ENCODE measurements at regions not wholly inside any gene's neighbourhood (a gene's known extent, or its start where the extent isn't known, plus 50 kb on each side); places are given as distances from the start of the nearest gene placed in this dataset. TPM values are rescaled to one million over a fixed set of nuclear protein-coding genes. Genes with fewer than 3 reads are reported as not detected.

GRCh38 chr1:24980836-24981630, 51.0 kb upstream of the RUNX3 start:
- Histone ChIP-seq H3K4me1 (ENCODE audit: insufficient read depth, low read length) (no peaks in the 10 kb centered on the region), H3K36me3 (replicated peaks in 1 of 2; ENCODE audit: control insufficient read depth in 1 of 2, insufficient read depth in 2 of 2, low read length in 2 of 2) (no peaks in the 10 kb centered on the region), H4K20me1 (ENCODE audit: insufficient read depth, low read length) (no peaks in the 10 kb centered on the region), H3K9me3 (ENCODE audit: low read length) (peaks cover 8% of the 10 kb centered on the region; the same call in 1 of the 2 replicates), H3K27me3 (ENCODE audit: control insufficient read depth in 1 of 2, insufficient read depth in 2 of 2, low read length in 2 of 2) (peaks cover 1 to 26% of the 10 kb centered on the region in 2 experiments; a peak in 3 of 5 replicates), H3K79me2 (ENCODE audit: insufficient read depth, low read length) (no peaks in the 10 kb centered on the region), H3K4me2 (ENCODE audit: low read depth, low read length) (no peak overlapping the region), H2AFZ (ENCODE audit: low read length) (no peak overlapping the region), H3K4me3 (replicated peaks in 1 of 3; ENCODE audit: insufficient read depth in 1 of 3, low read depth in 2 of 3, low read length in 3 of 3) (no peak overlapping the region), H3K9ac (ENCODE audit: insufficient read depth, low read depth, low read length) (no peak overlapping the region), H3K27ac (ENCODE audit: extremely low read length, insufficient read depth, low read length) (no peak overlapping the region)
- no TSS peak for BruUV-seq (replicated peaks)
- peak; percentile 73 for TF ChIP-seq ZNF768 (CRISPR knock-in tag; IDR thresholded peaks at IDR 0.05)
- no peak for TF ChIP-seq BHLHE40 (IDR thresholded peaks at IDR 0.05; ENCODE audit: low read length)
- POLR2A ChIA-PET: no interaction called here
- in situ Hi-C loops (cut with HindIII; ENCODE audit: extremely low pct_ligation_motif_present, low pct_unique_long_range_greater_than_20kb): no loop called here
- intact Hi-C loops (cut with micrococcal nuclease; ENCODE audit: unreplicated experiment): no loop called here
- ATAC-seq (no peak), DNase-seq (ENCODE audit: low spot score) (no peak), FAIRE-seq (no peak)
- 41% methylated on average over 11 of the region's 13 CpGs for WGBS (ENCODE audit: low lambda C conversion rate)
- CTCF ChIA-PET (ENCODE audit: low intra/inter-chr PET ratio, low total read pairs): no interaction called here

MicroRNA genes in the stretch of these regions (microRNA counts, 767-probe panel; counts per million panel counts)
- microRNA hsa-miR-4425: not detected

Small RNA genes in the stretch of these regions (microRNA-seq; reads per million reads assigned to microRNA genes)
- not detected for gene MIR4425

Small RNA genes in the stretch of these regions (small RNA-seq; reads per million reads assigned to genes)
- gene MIR4425 (ENCODE audit: insufficient read depth in 2 of 3, insufficient read length in 3 of 3, low read depth in 2 of 3, low replicate concordance in 1 of 3): 0 reads per million in 3 experiments

Data from HepG2 (cell line).